ENCODE measurements at regions not wholly inside any gene's neighbourhood (a gene's known extent, or its start where the extent isn't known, plus 50 kb on each side); places are given as distances from the start of the nearest gene placed in this dataset.

GRCh38 chr7:67553378-67553777, 556.7 kb downstream of the TYW1 start:
- no peak overlapping the region for H3K27ac Mint-ChIP-seq
- H3K27me3 Mint-ChIP-seq, result no peaks in the 10 kb centered on the region
- no peak overlapping the region for H3K4me3 Mint-ChIP-seq
- H3K4me1 Mint-ChIP-seq, result no peaks in the 10 kb centered on the region
- H3K9me3 Mint-ChIP-seq, result peaks cover 0 to 8% (median 6%) of the 10 kb centered on the region in 3 donors
- H3K36me3 Mint-ChIP-seq, result no peaks in the 10 kb centered on the region

- H3K4me1 Mint-ChIP-seq, result no peaks in the 10 kb centered on the region
- H3K9me3 Mint-ChIP-seq, result peaks cover 0 to 8% (median 6%) of the 10 kb centered on the region in 3 donors
- no peaks in the 10 kb centered on the region for H3K36me3 Mint-ChIP-seq
Measured at GRCh38 chr7:67554986-67555385, 558.4 kb downstream of the TYW1 start.

GRCh38 chr7:67564959-67565358, 568.3 kb downstream of the TYW1 start:
- no peak overlapping the region for H3K4me3 Mint-ChIP-seq
- H3K27me3 Mint-ChIP-seq, result no peaks in the 10 kb centered on the region
- H3K27ac Mint-ChIP-seq, result no peak overlapping the region
- peaks cover 0 to 2% (median 0%) of the 10 kb centered on the region in 3 donors for H3K4me1 Mint-ChIP-seq
- H3K9me3 Mint-ChIP-seq, result peaks cover 2 to 21% (median 8%) of the 10 kb centered on the region in 3 donors
- H3K36me3 Mint-ChIP-seq, result peaks cover 3% of the 10 kb centered on the region

More at GRCh38 chr7:67554986-67555385, 558.4 kb downstream of the TYW1 start:
- no peaks in the 10 kb centered on the region for H3K27me3 Mint-ChIP-seq
- H3K4me3 Mint-ChIP-seq, result no peak overlapping the region
- no peak overlapping the region for H3K27ac Mint-ChIP-seq

GRCh38 chr7:67566101-67566500, 569.5 kb downstream of the TYW1 start:
- Mint-ChIP-seq H3K4me1 (peaks cover 0 to 2% (median 0%) of the 10 kb centered on the region in 3 donors), H3K9me3 (peaks cover 2 to 18% (median 11%) of the 10 kb centered on the region in 3 donors), H3K27ac (no peak overlapping the region), H3K4me3 (no peak overlapping the region), H3K36me3 (peaks cover 3% of the 10 kb centered on the region), H3K27me3 (no peaks in the 10 kb centered on the region)

GRCh38 chr7:67571026-67571545, 574.5 kb downstream of the TYW1 start:
- H3K9me3 Mint-ChIP-seq, result peaks cover 0 to 8% (median 2%) of the 10 kb centered on the region in 3 donors
- H3K4me1 Mint-ChIP-seq, result peaks cover 0 to 2% (median 0%) of the 10 kb centered on the region in 3 donors
- H3K36me3 Mint-ChIP-seq, result no peaks in the 10 kb centered on the region
- H3K27me3 Mint-ChIP-seq, result no peaks in the 10 kb centered on the region
- H3K4me3 Mint-ChIP-seq, result no peak overlapping the region
- no peak overlapping the region for H3K27ac Mint-ChIP-seq

- Mint-ChIP-seq H3K9me3 (peaks cover 2 to 7% (median 7%) of the 10 kb centered on the region in 3 donors), H3K4me3 (no peak overlapping the region), H3K36me3 (no peaks in the 10 kb centered on the region), H3K27ac (no peak overlapping the region), H3K27me3 (no peaks in the 10 kb centered on the region), H3K4me1 (no peaks in the 10 kb centered on the region)
Measured at GRCh38 chr7:67573639-67574038, 577.0 kb downstream of the TYW1 start.

- no peak overlapping the region for H3K27ac Mint-ChIP-seq
- H3K4me3 Mint-ChIP-seq, result no peak overlapping the region
- H3K27me3 Mint-ChIP-seq, result no peaks in the 10 kb centered on the region
- no peaks in the 10 kb centered on the region for H3K4me1 Mint-ChIP-seq
- H3K9me3 Mint-ChIP-seq, result peaks cover 3 to 20% (median 13%) of the 10 kb centered on the region in 3 donors
- H3K36me3 Mint-ChIP-seq, result no peaks in the 10 kb centered on the region
Measured at GRCh38 chr7:67588631-67589030, 592.0 kb downstream of the TYW1 start.

- H3K9me3 Mint-ChIP-seq, result peaks cover 3 to 15% (median 10%) of the 10 kb centered on the region in 3 donors
- no peak overlapping the region for H3K27ac Mint-ChIP-seq
Measured at GRCh38 chr7:67589183-67589582, 592.5 kb downstream of the TYW1 start.

GRCh38 chr7:67590649-67591048, 594.0 kb downstream of the TYW1 start:
- H3K36me3 Mint-ChIP-seq, result no peaks in the 10 kb centered on the region
- no peaks in the 10 kb centered on the region for H3K27me3 Mint-ChIP-seq
- H3K9me3 Mint-ChIP-seq, result peaks cover 3 to 8% (median 8%) of the 10 kb centered on the region in 3 donors
- H3K4me1 Mint-ChIP-seq, result no peaks in the 10 kb centered on the region
- no peak overlapping the region for H3K4me3 Mint-ChIP-seq
- H3K27ac Mint-ChIP-seq, result no peak overlapping the region

More at GRCh38 chr7:67589183-67589582, 592.5 kb downstream of the TYW1 start:
- H3K4me1 Mint-ChIP-seq, result no peaks in the 10 kb centered on the region
- no peaks in the 10 kb centered on the region for H3K27me3 Mint-ChIP-seq
- H3K4me3 Mint-ChIP-seq, result no peak overlapping the region
- no peaks in the 10 kb centered on the region for H3K36me3 Mint-ChIP-seq

GRCh38 chr7:67593794-67594193, 597.2 kb downstream of the TYW1 start:
- H3K27ac Mint-ChIP-seq, result no peak overlapping the region
- H3K4me1 Mint-ChIP-seq, result no peaks in the 10 kb centered on the region
- no peak overlapping the region for H3K4me3 Mint-ChIP-seq
- no peaks in the 10 kb centered on the region for H3K27me3 Mint-ChIP-seq
- peaks cover 3 to 6% (median 5%) of the 10 kb centered on the region in 3 donors for H3K9me3 Mint-ChIP-seq
- H3K36me3 Mint-ChIP-seq, result no peaks in the 10 kb centered on the region

GRCh38 chr7:67595431-67596180, 599.0 kb downstream of the TYW1 start:
- Mint-ChIP-seq H3K27me3 (no peaks in the 10 kb centered on the region), H3K27ac (no peak overlapping the region), H3K4me3 (no peak overlapping the region), H3K36me3 (no peaks in the 10 kb centered on the region), H3K9me3 (peaks cover 1 to 5% (median 4%) of the 10 kb centered on the region in 3 donors), H3K4me1 (no peaks in the 10 kb centered on the region)

- Mint-ChIP-seq H3K27ac (no peak overlapping the region), H3K9me3 (peaks cover 0 to 5% (median 4%) of the 10 kb centered on the region in 3 donors), H3K4me3 (no peak overlapping the region), H3K4me1 (no peaks in the 10 kb centered on the region), H3K27me3 (no peaks in the 10 kb centered on the region), H3K36me3 (no peaks in the 10 kb centered on the region)
Measured at GRCh38 chr7:67597161-67597560, 600.5 kb downstream of the TYW1 start.

- H3K9me3 Mint-ChIP-seq, result peaks cover 0 to 4% (median 2%) of the 10 kb centered on the region in 3 donors
- H3K4me3 Mint-ChIP-seq, result no peak overlapping the region
- H3K27ac Mint-ChIP-seq, result no peak overlapping the region
- H3K36me3 Mint-ChIP-seq, result peaks cover 2% of the 10 kb centered on the region
- H3K4me1 Mint-ChIP-seq, result no peaks in the 10 kb centered on the region
- H3K27me3 Mint-ChIP-seq, result no peaks in the 10 kb centered on the region
Measured at GRCh38 chr7:67598469-67598868, 601.8 kb downstream of the TYW1 start.

GRCh38 chr7:67599331-67600062, 602.9 kb downstream of the TYW1 start:
- H3K4me3 Mint-ChIP-seq, result no peak overlapping the region

GRCh38 chr7:67602246-67602887, 605.7 kb downstream of the TYW1 start:
- Mint-ChIP-seq H3K27me3 (no peaks in the 10 kb centered on the region), H3K27ac (no peak overlapping the region), H3K4me3 (no peak overlapping the region), H3K4me1 (no peaks in the 10 kb centered on the region), H3K36me3 (peaks cover 2% of the 10 kb centered on the region), H3K9me3 (peaks cover 3 to 15% (median 5%) of the 10 kb centered on the region in 3 donors)

More at GRCh38 chr7:67599331-67600062, 602.9 kb downstream of the TYW1 start:
- Mint-ChIP-seq H3K4me1 (no peaks in the 10 kb centered on the region), H3K27ac (no peak overlapping the region), H3K36me3 (peaks cover 2% of the 10 kb centered on the region), H3K9me3 (peaks cover 2 to 4% (median 4%) of the 10 kb centered on the region in 3 donors), H3K27me3 (no peaks in the 10 kb centered on the region)

Data from IgD-negative memory B cell (primary cell).